IMR-90 (cell line): ENCODE measurements at regions not wholly inside any gene's neighbourhood (a gene's known extent, or its start where the extent isn't known, plus 50 kb on each side); places are given as distances from the start of the nearest gene placed in this dataset.

Source experiments
- BHLHE40 ChIP-seq: fragments of 150-350 bp; IDR thresholded peaks from 2 replicates; pipeline ENCODE4 v1.6.1; 2016; ENCODE audit warnings: mild to moderate bottlenecking, low read depth, low read length
- ELK1 ChIP-seq: fragments of 150-350 bp; IDR thresholded peaks from 2 replicates; pipeline ENCODE4 v1.6.1; 2016; ENCODE audit warnings: low read depth, mild to moderate bottlenecking, low read length, moderate library complexity, borderline replicate concordance
- FOS ChIP-seq: fragments of 150-350 bp; IDR thresholded peaks from 2 replicates; pipeline ENCODE4 v1.6.1; 2016; ENCODE audit warnings: low read depth, low read length
- MAFK ChIP-seq: IDR thresholded peaks from 2 replicates; pipeline ENCODE4 v1.6.1; 2012; ENCODE audit warnings: low read depth, low read length, improper control_type of control experiment
- NFE2L2 ChIP-seq: fragments of 150-350 bp; IDR thresholded peaks from 2 replicates; pipeline ENCODE4 v1.6.1; 2016; ENCODE audit warnings: low read depth, mild to moderate bottlenecking, low read length
- POLR2A ChIP-seq: IDR thresholded peaks from 2 replicates; pipeline ENCODE4 v1.6.1; 2012; ENCODE audit warnings: mild to moderate bottlenecking, low read depth, low read length
- RAD21 ChIP-seq: IDR thresholded peaks from 2 replicates; pipeline ENCODE4 v1.6.1; 2012; ENCODE audit warnings: low read length, improper control_type of control experiment
- RCOR1 ChIP-seq: IDR thresholded peaks from 2 replicates; pipeline ENCODE4 v1.6.1; 2012; ENCODE audit warnings: mild to moderate bottlenecking, low read length, improper control_type of control experiment; ENCODE audit not compliant: insufficient replicate concordance
- RFX5 ChIP-seq: IDR thresholded peaks from 2 replicates; pipeline ENCODE4 v1.8.0; 2012; ENCODE audit warnings: low read depth, mild to moderate bottlenecking, low read length, moderate library complexity
- TF ChIP-seq, protein P1 (sequence below): conservative IDR thresholded peaks from 2 replicates; pipeline ENCODE4 v1.5.1; 2012; ENCODE audit warnings: mild to moderate bottlenecking, low read depth, low read length, improper control_type of control experiment
- TF ChIP-seq, protein P2 (sequence below): fragments of 150-350 bp; IDR thresholded peaks from 2 replicates; pipeline ENCODE4 v1.6.1; 2017; ENCODE audit warnings: mild to moderate bottlenecking, antibody characterized with exemption, low read length, low read depth

DNA sequence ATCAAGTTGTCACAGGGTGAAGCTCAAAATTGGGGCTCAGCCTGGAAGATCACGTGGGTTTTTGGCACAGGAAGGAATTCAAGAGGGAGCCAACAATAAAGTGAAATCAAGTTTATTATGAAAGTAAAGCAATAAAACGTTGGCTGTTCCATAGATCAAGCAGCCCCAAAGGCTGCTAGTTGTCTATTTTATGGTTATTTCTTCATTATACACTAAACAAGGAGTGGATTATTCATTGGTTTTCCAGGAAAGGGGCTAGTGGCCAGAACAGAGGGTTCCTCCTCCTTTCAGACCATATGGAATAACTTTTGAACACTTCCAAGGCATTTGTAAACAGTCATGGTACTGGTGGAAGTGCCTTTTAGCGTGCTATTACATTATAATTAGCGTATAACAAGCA is 723.5 kb upstream of the ADAMTS5 start:
- TF ChIP-seq, protein P1, sequence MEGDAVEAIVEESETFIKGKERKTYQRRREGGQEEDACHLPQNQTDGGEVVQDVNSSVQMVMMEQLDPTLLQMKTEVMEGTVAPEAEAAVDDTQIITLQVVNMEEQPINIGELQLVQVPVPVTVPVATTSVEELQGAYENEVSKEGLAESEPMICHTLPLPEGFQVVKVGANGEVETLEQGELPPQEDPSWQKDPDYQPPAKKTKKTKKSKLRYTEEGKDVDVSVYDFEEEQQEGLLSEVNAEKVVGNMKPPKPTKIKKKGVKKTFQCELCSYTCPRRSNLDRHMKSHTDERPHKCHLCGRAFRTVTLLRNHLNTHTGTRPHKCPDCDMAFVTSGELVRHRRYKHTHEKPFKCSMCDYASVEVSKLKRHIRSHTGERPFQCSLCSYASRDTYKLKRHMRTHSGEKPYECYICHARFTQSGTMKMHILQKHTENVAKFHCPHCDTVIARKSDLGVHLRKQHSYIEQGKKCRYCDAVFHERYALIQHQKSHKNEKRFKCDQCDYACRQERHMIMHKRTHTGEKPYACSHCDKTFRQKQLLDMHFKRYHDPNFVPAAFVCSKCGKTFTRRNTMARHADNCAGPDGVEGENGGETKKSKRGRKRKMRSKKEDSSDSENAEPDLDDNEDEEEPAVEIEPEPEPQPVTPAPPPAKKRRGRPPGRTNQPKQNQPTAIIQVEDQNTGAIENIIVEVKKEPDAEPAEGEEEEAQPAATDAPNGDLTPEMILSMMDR = no peak
- TF ChIP-seq NFE2L2 (no peak), POLR2A (no peak), RAD21 (no peak), MAFK (no peak), BHLHE40 (no peak), FOS (no peak), RFX5 (no peak), ELK1 (no peak), RCOR1 (no peak)
- TF ChIP-seq, protein P2, sequence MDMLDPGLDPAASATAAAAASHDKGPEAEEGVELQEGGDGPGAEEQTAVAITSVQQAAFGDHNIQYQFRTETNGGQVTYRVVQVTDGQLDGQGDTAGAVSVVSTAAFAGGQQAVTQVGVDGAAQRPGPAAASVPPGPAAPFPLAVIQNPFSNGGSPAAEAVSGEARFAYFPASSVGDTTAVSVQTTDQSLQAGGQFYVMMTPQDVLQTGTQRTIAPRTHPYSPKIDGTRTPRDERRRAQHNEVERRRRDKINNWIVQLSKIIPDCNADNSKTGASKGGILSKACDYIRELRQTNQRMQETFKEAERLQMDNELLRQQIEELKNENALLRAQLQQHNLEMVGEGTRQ = no peak
